Stimulated activated effector memory CD8-positive, alpha-beta T cell treated with anti-CD3 and anti-CD28 coated beads, Interleukin-12 subunit alpha, Interleukin-12 subunit beta, amount 100 ng/mL, for 72 hours (primary cell): ENCODE measurements at regions not wholly inside any gene's neighbourhood (a gene's known extent, or its start where the extent isn't known, plus 50 kb on each side); places are given as distances from the start of the nearest gene placed in this dataset.
"Not testable (repeated sequence)": the region's sequence is repeated elsewhere in the genome, so short reads cannot be mapped to it uniquely, and the experiment has no call there.

ENCODE experiments used
- ATAC-seq: fragments of 150-1000 bp; cut with Tn5 transposase; 2 replicates; pipeline ENCODE4 v1.10.0; 2021
- DNase-seq, 2 donors: peaks; one replicate each; pipeline ENCODE4 v3.0.0; 2021 to 2022; ENCODE audit warnings: low spot score in 2 of 2
- H3K27ac Mint-ChIP-seq: one replicate; pipeline ENCODE4 v1.8.0; 2022; ENCODE audit warnings: mild to moderate bottlenecking, mixed read lengths
- H3K36me3 Mint-ChIP-seq: one replicate; pipeline ENCODE4 v1.8.0; 2022; ENCODE audit warnings: mild to moderate bottlenecking, mixed read lengths
- H3K4me1 Mint-ChIP-seq: one replicate; pipeline ENCODE4 v1.8.0; 2022; ENCODE audit warnings: mixed read lengths
- H3K4me3 Mint-ChIP-seq: one replicate; pipeline ENCODE4 v1.8.0; 2022; ENCODE audit warnings: mild to moderate bottlenecking, mixed read lengths
- H3K9me3 Mint-ChIP-seq: one replicate; pipeline ENCODE4 v1.8.0; 2022; ENCODE audit warnings: mixed read lengths

- no peaks in the 10 kb centered on the region for H3K4me1 Mint-ChIP-seq
- no peak for DNase-seq
Measured at GRCh38 chr6:8820313-8820712, 385.0 kb upstream of the SLC35B3 start.

DNA sequence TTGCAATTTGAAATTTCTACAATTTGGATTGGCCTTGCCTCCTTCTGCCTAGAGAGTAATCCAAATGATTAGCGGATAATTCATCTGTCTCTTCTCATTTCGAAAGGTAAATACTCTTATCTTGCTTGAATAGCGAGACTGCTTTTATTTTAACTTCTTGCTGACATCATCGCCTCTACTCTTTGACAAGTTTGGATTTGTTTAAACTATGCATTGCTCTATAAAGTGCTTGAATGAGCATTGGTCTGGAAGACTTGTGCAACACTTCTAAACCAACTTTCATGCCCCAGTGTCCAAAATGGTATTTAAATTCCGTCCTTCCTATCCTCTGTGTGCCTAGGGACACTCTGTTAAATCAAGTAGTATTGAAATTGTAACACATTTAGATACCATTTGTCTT, 384.1 kb upstream of the SLC35B3 start:
- no peak overlapping the region for H3K4me3 Mint-ChIP-seq
- peaks cover 3% of the 10 kb centered on the region for H3K9me3 Mint-ChIP-seq
- no peak for ATAC-seq
- no peak overlapping the region for H3K27ac Mint-ChIP-seq
- no peaks in the 10 kb centered on the region for H3K4me1 Mint-ChIP-seq
- no peak for DNase-seq
- H3K36me3 Mint-ChIP-seq, result no peaks in the 10 kb centered on the region

More at GRCh38 chr6:8820313-8820712, 385.0 kb upstream of the SLC35B3 start:
- Mint-ChIP-seq H3K36me3 (no peaks in the 10 kb centered on the region), H3K9me3 (peaks cover 3% of the 10 kb centered on the region), H3K4me3 (no peak overlapping the region), H3K27ac (no peak overlapping the region)
- ATAC-seq, result no peak

DNA sequence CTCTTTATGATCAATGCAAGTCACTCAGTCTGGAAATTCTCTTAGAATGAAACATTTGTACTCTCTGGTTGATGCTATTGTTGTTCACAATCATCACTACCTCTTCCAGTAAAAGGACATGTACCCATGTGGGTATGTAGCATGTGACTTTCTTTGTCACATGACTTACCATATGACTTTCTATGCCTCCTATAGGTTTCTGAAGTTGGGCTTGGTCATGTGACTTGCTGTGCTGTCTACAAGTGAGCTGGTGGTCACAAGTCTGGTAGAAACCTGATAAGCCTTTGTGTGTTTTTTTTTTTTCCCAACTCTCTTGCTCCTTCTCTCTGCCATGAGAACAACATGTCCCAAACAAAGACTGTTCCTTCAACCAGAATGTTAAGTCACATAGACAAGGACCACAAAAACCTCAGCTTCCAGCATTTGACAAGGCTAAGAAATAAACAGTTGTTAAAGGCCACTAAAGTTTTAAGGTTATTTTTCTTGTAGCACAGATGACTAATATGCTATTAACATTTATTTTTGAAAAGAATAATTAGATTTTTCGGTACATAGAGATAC, 379.2 kb upstream of the SLC35B3 start:
- no peak overlapping the region for H3K27ac Mint-ChIP-seq
- H3K9me3 Mint-ChIP-seq, result peaks cover under 1% of the 10 kb centered on the region
- no peak for ATAC-seq
- no peaks in the 10 kb centered on the region for H3K4me1 Mint-ChIP-seq
- no peak overlapping the region for H3K4me3 Mint-ChIP-seq
- H3K36me3 Mint-ChIP-seq, result no peaks in the 10 kb centered on the region
- DNase-seq, result no peak

DNA sequence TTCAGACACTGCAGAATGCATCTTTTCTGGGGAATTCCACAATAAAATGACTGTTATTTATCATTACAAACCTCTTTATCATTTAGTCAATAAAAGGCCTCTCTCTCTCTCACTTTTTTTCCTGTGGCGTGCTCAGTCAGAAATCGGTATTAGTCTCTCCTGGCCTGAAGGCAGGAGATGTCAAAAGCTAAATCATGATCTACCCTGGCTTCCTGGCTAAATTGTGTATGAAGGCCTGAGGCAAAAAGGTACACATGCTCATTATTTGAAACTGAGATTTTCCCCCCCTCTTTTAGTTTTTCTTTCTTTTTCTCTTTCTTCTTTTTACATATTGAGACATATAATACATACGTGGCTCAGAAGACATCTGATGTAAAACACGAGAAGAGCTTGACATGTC, 375.0 kb upstream of the SLC35B3 start:
- H3K4me3 Mint-ChIP-seq, result no peak overlapping the region
- H3K9me3 Mint-ChIP-seq, result peaks cover 6% of the 10 kb centered on the region

DNA sequence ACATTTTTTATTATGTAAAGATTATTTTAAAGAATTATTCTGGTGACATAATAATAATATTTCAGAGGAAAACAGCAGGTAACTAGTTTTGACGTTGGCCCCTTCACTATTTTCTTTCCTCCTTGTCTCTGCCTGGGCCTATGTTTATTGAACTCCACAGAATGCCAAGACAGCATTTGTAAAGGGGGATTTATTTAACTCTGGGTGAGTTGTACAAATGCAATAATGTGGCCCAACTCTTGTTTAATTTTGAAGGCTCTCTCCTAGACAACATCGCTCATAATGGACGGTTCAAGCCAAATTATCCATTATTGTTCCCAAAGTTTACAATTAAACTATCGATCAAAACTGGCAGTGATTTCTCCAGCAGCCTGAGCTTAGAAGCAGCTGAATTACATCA, 374.3 kb upstream of the SLC35B3 start:
- no peak overlapping the region for H3K4me3 Mint-ChIP-seq
- H3K36me3 Mint-ChIP-seq, result no peaks in the 10 kb centered on the region
- no peak for ATAC-seq
- H3K9me3 Mint-ChIP-seq, result peaks cover 6% of the 10 kb centered on the region
- H3K4me1 Mint-ChIP-seq, result no peaks in the 10 kb centered on the region
- no peak for DNase-seq
- H3K27ac Mint-ChIP-seq, result no peak overlapping the region

More for the DNA sequence above, 375.0 kb upstream of the SLC35B3 start:
- DNase-seq (no peak), ATAC-seq (no peak)
- Mint-ChIP-seq H3K27ac (no peak overlapping the region), H3K4me1 (no peaks in the 10 kb centered on the region), H3K36me3 (no peaks in the 10 kb centered on the region)

GRCh38 chr6:8803181-8803760, 367.9 kb upstream of the SLC35B3 start:
- Mint-ChIP-seq H3K4me1 (no peaks in the 10 kb centered on the region), H3K36me3 (no peaks in the 10 kb centered on the region), H3K4me3 (no peak overlapping the region), H3K27ac (no peak overlapping the region), H3K9me3 (peaks cover 12% of the 10 kb centered on the region)
- DNase-seq, result no peak
- no peak for ATAC-seq

GRCh38 chr6:8802397-8802796, 367.1 kb upstream of the SLC35B3 start:
- not testable (repeated sequence) for H3K4me1 Mint-ChIP-seq, H3K36me3 Mint-ChIP-seq, H3K27ac Mint-ChIP-seq, DNase-seq, ATAC-seq, H3K4me3 Mint-ChIP-seq
- peaks cover 11% of the 10 kb centered on the region for H3K9me3 Mint-ChIP-seq

DNA sequence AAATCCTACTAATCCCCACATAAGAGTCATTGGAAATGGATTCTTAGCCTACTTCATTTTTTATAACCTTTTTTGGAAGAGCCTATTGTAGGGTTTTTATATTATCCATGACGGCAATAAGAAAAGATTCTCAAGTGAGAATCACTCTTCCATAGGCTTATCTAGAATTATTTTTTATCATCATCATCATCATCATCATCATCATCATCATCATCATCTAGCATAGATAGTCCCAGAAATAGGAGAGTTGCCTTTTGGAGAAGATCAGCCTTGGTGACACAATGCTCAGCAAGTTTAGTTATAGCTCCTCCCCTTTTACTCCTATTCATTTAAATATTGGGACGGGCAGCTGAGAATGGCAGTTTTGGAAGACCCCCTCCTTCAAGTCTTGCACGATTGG, 359.1 kb upstream of the SLC35B3 start:
- ATAC-seq, result no peak
- H3K36me3 Mint-ChIP-seq, result no peaks in the 10 kb centered on the region
- peaks cover 19% of the 10 kb centered on the region for H3K9me3 Mint-ChIP-seq
- H3K27ac Mint-ChIP-seq, result no peak overlapping the region
- H3K4me3 Mint-ChIP-seq, result no peak overlapping the region
- H3K4me1 Mint-ChIP-seq, result no peaks in the 10 kb centered on the region
- no peak for DNase-seq

GRCh38 chr6:8789878-8790277, 354.5 kb upstream of the SLC35B3 start:
- ATAC-seq (no peak), DNase-seq (no peak)
- no peak overlapping the region for H3K4me3 Mint-ChIP-seq
- no peak overlapping the region for H3K27ac Mint-ChIP-seq
- peaks cover 18% of the 10 kb centered on the region for H3K9me3 Mint-ChIP-seq
- H3K36me3 Mint-ChIP-seq, result no peaks in the 10 kb centered on the region
- H3K4me1 Mint-ChIP-seq, result no peaks in the 10 kb centered on the region

DNA sequence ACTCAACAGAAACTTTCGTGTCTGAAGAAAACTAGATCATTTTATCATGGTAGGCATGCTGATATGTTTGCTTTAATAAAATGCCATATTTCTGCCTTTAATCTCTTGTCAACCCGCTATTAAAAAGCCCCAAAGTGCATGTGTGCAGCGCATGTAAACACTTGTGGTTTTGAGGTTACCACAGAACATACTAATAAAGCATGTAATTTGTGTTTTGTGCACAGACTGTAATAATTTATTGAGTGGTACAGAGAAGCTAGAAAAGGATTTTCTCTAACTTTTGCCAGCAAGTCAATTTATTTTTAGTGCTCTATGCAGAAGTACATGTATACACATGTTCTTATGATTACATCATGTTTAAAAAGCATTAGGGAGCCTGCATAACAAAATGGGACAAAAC, 349.9 kb upstream of the SLC35B3 start:
- H3K27ac Mint-ChIP-seq, result no peak overlapping the region
- peaks cover 13% of the 10 kb centered on the region for H3K9me3 Mint-ChIP-seq
- H3K36me3 Mint-ChIP-seq, result no peaks in the 10 kb centered on the region
- no peak overlapping the region for H3K4me3 Mint-ChIP-seq
- no peaks in the 10 kb centered on the region for H3K4me1 Mint-ChIP-seq
- DNase-seq (no peak), ATAC-seq (no peak)

GRCh38 chr6:8783191-8783590, 347.8 kb upstream of the SLC35B3 start:
- Mint-ChIP-seq H3K4me1 (no peaks in the 10 kb centered on the region), H3K36me3 (no peaks in the 10 kb centered on the region), H3K27ac (no peak overlapping the region), H3K9me3 (peaks cover 9% of the 10 kb centered on the region), H3K4me3 (no peak overlapping the region)
- DNase-seq (no peak), ATAC-seq (no peak)

DNA sequence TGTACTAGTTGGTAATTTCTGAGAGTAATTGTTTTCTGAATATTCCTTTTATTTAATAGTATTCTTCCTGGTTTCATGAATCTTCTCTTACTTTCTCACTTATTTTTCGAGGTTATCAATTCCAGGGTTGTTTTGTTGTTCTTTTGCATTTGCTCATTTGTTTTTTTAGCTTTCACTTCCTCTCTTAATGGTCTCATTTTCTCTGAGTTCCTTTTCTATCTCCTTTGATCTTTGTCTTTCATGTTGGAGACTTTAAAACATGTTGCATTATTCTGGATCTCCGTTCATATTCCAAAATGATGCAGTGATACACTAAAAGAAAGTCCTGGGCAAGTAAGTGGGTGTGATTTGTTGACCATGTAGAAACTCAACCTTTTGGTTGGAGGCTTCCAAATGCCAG, 345.3 kb upstream of the SLC35B3 start:
- DNase-seq (no peak), ATAC-seq (no peak)
- no peaks in the 10 kb centered on the region for H3K36me3 Mint-ChIP-seq
- H3K4me3 Mint-ChIP-seq, result no peak overlapping the region
- H3K4me1 Mint-ChIP-seq, result no peaks in the 10 kb centered on the region
- peaks cover 9% of the 10 kb centered on the region for H3K9me3 Mint-ChIP-seq
- H3K27ac Mint-ChIP-seq, result no peak overlapping the region

DNA sequence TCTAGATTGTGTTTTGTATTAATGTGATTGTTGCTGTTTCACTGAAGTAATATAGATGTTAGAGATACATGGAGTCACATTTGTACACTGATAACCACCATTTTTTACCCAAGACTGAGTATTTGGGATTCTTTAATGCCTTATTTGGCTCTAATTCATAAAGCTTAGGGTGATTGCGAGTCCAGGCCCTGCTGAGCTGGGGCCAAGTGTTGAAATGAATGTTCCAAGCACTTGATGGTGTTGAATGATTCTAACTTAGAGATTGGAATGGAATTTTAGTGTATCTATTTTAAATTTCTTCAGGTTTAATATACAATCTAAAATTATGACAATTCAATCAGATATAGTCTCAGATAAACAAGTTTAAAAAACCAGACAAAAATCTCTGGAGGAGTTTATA, 329.4 kb upstream of the SLC35B3 start:
- no peak overlapping the region for H3K27ac Mint-ChIP-seq
- no peak overlapping the region for H3K4me3 Mint-ChIP-seq
- H3K36me3 Mint-ChIP-seq, result no peaks in the 10 kb centered on the region
- DNase-seq (no peak), ATAC-seq (no peak)
- H3K9me3 Mint-ChIP-seq, result peaks cover 10% of the 10 kb centered on the region
- no peaks in the 10 kb centered on the region for H3K4me1 Mint-ChIP-seq

DNA sequence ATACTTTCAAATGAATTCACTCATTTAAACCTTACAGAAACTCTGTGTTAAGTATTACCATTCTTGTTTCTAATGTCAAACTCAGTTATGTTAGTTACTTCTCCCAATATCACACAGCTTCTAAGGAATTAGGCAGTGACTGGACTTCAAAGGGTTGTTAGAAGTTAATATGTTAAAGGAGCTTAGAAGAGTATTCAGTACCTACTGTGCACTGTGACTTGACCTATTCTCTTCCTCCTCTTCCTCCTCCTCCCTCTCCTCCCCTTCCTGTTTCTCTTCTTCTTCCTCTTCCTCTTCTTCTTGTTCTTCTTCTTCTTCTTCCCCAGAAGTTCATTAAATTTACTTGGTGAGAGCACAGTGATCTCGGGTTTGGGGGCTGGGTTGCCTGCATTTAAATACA, 325.6 kb upstream of the SLC35B3 start:
- no peak overlapping the region for H3K4me3 Mint-ChIP-seq
- no peaks in the 10 kb centered on the region for H3K4me1 Mint-ChIP-seq
- ATAC-seq, result no peak
- H3K36me3 Mint-ChIP-seq, result no peaks in the 10 kb centered on the region
- no peak overlapping the region for H3K27ac Mint-ChIP-seq
- peaks cover 8% of the 10 kb centered on the region for H3K9me3 Mint-ChIP-seq
- no peak for DNase-seq

DNA sequence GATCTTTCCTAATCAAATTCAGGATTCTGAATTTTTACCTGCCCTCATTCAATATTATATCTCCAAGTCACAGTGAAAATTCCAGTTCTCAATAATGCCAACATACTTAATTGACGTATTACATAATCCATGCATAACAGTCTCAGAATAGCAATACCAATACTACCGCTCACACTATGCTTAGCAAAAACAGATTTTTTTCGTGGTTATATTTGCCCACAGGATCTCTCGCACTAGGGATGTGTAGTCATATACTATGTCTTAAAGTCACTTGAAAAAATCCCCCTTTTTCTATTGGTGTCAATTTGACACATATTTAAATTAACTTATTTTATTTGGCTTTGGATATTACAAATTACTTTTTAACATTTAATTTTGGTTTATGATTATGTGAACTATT, 323.1 kb upstream of the SLC35B3 start:
- H3K27ac Mint-ChIP-seq, result no peak overlapping the region
- H3K4me1 Mint-ChIP-seq, result no peaks in the 10 kb centered on the region
- no peaks in the 10 kb centered on the region for H3K36me3 Mint-ChIP-seq
- ATAC-seq, result no peak
- H3K9me3 Mint-ChIP-seq, result peaks cover 15% of the 10 kb centered on the region
- no peak overlapping the region for H3K4me3 Mint-ChIP-seq
- no peak for DNase-seq

GRCh38 chr6:8750627-8751026, 315.3 kb upstream of the SLC35B3 start:
- Mint-ChIP-seq H3K4me3 (no peak overlapping the region), H3K27ac (no peak overlapping the region), H3K9me3 (peaks cover 22% of the 10 kb centered on the region), H3K4me1 (no peaks in the 10 kb centered on the region), H3K36me3 (no peaks in the 10 kb centered on the region)
- no peak for DNase-seq
- ATAC-seq, result no peak

- H3K4me3 Mint-ChIP-seq, result no peak overlapping the region
- no peaks in the 10 kb centered on the region for H3K36me3 Mint-ChIP-seq
Measured at GRCh38 chr6:8749465-8749864, 314.1 kb upstream of the SLC35B3 start.

More at GRCh38 chr6:8749465-8749864, 314.1 kb upstream of the SLC35B3 start:
- H3K9me3 Mint-ChIP-seq, result peaks cover 21% of the 10 kb centered on the region
- ATAC-seq (no peak), DNase-seq (no peak)
- H3K4me1 Mint-ChIP-seq, result no peaks in the 10 kb centered on the region
- H3K27ac Mint-ChIP-seq, result no peak overlapping the region
